SU-DHL-6 (cell line): ENCODE measurements at regions not wholly inside any gene's neighbourhood (a gene's known extent, or its start where the extent isn't known, plus 50 kb on each side); places are given as distances from the start of the nearest gene placed in this dataset.

ENCODE experiments used
- EZH2phosphoT487 ChIP-seq: fragments of 200-600 bp; sonication (generic), shearing (Covaris generic); conservative IDR thresholded peaks from 2 replicates; pipeline ENCODE4 v1.6.1; 2018; ENCODE audit warnings: mild to moderate bottlenecking, antibody characterized with exemption, low read length, moderate library complexity, mixed read lengths
- TF ChIP-seq, protein P1 (sequence below): fragments of 200-600 bp; sonication (generic); IDR thresholded peaks from one replicate; pipeline ENCODE4 v1.5.1; 2017; ENCODE audit warnings: antibody characterized with exemption, mild to moderate bottlenecking, low read length, moderate library complexity; ENCODE audit not compliant: insufficient read depth, poor library complexity, severe bottlenecking

- TF ChIP-seq, protein P1, sequence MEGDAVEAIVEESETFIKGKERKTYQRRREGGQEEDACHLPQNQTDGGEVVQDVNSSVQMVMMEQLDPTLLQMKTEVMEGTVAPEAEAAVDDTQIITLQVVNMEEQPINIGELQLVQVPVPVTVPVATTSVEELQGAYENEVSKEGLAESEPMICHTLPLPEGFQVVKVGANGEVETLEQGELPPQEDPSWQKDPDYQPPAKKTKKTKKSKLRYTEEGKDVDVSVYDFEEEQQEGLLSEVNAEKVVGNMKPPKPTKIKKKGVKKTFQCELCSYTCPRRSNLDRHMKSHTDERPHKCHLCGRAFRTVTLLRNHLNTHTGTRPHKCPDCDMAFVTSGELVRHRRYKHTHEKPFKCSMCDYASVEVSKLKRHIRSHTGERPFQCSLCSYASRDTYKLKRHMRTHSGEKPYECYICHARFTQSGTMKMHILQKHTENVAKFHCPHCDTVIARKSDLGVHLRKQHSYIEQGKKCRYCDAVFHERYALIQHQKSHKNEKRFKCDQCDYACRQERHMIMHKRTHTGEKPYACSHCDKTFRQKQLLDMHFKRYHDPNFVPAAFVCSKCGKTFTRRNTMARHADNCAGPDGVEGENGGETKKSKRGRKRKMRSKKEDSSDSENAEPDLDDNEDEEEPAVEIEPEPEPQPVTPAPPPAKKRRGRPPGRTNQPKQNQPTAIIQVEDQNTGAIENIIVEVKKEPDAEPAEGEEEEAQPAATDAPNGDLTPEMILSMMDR: no peak
- no peak for TF ChIP-seq EZH2phosphoT487
Observed at GRCh38 chr11:37089439-37089838, 491.4 kb upstream of the RAG2 start.
